ENCODE measurements at regions not wholly inside any gene's neighbourhood (a gene's known extent, or its start where the extent isn't known, plus 50 kb on each side); places are given as distances from the start of the nearest gene placed in this dataset.
A peak's percentile ranks its signal among the peaks of the same experiment; 100 is the strongest.
"Not testable (repeated sequence)": the region's sequence is repeated elsewhere in the genome, so short reads cannot be mapped to it uniquely, and the experiment has no call there.

DNA sequence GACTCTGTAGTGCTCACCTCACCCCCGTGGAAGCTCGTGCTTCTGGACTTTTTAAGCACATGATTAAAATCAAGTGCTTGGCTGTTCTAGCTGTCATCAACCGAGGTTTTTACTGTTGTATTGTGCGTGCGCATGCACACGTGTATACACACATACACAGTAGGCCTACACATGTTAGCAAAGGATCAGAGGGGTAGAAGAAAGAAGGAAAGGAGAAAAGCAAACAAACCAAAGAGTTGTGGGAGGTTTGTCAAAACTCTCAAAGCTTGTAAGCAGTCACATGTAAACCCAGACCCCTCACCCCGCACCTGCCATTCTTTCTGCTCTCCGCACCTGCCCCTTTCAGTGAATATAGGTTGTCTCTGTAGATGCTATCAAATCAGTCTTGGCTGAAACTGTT, 311.8 kb downstream of the HS3ST1 start:
- no peak for DNase-seq

DNA sequence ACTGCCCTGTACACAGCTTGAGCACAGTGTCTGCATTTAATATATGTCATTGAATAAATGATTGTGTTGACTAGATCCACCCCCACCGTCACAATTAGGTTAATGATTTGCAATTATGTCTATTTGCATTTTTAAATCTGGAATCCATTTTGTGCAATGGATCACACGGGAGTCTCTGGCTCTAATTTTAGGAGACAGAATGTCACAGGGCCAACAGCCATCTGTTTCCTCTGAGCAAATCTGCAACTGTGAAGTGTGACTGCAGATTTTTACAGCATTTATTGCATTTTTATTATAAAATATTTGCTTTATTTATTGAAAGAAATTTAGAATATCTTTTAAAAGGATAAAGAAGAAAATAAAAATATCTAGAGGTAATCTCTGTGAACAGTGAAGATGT, 316.8 kb downstream of the HS3ST1 start:
- DNase-seq, result no peak

DNA sequence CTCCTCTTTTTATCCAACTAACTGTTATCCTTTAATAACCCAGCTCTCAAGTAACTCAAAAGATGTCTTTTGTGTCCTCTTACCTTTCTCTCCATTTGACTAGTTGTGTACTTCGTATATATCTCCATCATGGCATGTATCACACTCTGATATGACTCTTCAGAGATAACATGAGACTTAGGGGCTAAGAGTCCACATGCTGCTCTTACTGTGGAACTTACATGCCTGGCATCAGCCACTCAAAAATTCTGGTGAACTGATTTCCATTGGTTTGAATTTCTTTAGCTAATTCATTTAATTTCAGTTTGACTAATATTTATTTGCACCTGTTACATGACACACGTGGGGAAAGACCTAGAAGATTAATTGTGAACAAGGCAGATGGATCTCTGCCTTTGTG, 317.3 kb downstream of the HS3ST1 start:
- DNase-seq, result no peak

DNA sequence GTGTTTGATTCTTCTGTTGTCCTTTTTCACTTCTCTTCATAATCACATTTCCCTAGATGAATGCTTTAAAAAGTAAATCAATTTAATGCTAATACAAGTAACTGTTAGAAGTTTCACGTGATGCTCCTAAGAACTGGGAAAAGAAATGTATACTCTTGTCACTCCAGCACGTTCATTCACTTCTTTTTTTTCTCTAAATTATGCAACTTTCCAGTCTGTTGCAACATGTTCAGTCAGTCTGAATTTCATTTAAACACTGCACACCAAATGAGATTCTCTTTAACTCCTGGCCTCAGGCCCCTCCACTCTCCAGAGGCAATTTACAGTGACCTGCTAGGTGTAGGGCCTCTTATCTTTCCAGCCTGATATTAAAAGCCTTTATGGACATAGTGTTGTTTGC, 321.9 kb downstream of the HS3ST1 start:
- peak; percentile 53 for DNase-seq

DNA sequence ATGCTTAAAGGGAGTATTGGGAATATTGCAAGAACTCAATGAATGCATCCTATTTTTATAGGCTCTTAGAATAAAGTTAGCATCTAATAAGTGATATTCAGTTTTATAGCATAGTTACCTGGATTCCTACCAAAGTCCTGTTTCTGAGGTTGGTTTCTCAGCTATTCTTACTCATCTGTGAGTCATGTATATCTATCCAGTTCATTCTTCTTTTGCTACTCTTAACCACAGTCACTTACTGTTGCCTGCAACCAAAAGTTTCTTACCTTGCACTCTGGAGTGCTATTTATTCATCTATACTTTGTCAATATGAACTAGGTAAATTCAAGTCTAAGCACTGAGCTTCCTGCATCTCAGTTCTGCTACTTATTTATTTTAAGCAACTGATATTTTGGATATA, 322.5 kb downstream of the HS3ST1 start:
- DNase-seq, result peak; percentile 1

DNA sequence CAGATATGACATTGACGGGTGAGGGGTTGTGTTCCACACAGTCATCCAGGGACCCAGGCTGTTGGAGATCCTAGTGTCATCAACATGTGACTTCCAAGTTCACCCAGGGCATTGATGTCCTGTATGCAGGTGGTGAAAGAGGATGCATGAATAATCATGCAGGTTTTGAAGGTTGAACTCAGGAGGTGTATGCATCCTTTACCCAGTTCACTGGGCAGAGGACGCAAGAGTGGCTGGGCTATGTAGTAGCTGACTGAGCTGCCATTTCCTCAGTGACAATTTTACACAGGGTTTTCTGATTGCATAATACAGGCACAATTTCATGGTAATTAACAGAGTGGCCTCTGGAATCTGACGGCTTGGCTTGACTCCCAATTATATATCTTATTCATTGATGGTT, 323.0 kb downstream of the HS3ST1 start:
- no peak for DNase-seq

DNA sequence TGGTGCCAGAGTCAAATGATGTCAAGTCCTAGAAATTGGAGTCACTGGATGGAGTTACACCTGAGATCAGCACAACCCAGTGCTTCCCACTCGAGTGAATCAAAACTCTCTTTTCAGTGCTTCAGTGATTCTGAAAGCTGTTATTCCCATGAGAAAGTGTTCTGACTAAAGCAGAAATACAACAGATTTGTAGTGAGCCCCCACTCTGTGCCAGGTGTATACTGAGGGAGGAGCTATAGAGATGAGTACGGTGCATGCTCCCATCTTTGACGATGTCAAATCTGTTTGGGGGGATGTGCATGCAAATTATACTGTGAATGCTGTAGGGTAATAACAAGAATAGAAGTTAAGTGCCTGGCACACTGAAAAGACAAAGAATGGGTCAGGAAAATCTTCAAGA, 330.2 kb downstream of the HS3ST1 start:
- DNase-seq, result no peak

DNA sequence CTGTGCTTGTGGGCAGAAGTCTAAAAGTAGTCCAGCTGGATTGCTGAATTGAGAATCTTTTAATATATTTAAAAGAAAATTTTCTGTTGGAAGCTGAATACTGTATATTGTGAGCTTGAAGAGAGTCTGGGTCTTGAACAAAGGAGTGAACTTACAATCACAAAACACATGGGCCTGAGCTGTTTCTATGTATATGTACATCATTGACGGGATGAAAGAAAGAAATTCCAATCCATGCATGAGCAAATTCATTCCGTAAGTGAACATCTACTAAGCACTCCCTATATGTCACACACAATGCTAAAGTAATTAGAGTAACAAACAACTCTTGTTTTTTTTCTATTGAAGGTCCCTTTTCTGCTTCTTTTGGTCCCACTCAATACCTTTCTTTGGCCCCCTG, 331.0 kb downstream of the HS3ST1 start:
- DNase-seq, result no peak

DNA sequence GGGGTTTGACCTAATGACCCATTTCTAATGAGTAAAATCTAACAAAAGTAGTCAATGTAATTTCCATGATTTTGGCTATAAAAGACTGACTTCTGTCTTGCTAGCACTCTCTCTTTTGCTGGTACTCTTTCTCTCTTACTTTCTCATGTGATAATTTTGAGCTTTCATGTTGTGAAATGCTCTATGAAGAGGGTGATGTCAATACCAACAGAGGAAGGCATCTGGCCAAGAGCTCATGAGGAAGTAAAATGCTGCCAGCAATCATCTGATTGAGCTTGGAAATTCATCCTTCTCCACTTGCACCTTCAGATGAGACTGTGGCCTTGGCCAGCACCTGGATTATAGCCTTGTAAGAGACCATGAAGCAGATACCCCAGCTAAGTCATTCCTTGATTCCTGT, 347.7 kb downstream of the HS3ST1 start:
- DNase-seq, result peak; percentile 62

DNA sequence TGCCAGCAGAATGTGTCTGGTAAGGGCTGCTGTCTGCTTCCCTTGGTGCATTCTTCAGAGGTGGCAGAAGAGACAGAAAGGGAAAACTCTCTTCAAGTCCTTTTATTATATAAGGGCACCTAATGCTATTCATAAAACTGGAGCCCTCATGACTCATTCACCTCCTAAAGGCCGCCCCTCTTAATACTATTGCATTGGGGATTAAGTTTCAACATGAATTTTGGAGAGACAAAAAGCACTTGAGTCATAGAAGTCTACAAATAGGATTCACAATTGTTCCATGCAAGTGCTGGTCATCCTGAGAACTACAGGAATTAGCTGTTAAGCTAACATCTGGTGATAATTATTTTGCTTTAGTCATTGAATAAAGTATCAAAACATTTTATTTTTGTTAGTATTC, 349.5 kb downstream of the HS3ST1 start:
- no peak for DNase-seq

DNA sequence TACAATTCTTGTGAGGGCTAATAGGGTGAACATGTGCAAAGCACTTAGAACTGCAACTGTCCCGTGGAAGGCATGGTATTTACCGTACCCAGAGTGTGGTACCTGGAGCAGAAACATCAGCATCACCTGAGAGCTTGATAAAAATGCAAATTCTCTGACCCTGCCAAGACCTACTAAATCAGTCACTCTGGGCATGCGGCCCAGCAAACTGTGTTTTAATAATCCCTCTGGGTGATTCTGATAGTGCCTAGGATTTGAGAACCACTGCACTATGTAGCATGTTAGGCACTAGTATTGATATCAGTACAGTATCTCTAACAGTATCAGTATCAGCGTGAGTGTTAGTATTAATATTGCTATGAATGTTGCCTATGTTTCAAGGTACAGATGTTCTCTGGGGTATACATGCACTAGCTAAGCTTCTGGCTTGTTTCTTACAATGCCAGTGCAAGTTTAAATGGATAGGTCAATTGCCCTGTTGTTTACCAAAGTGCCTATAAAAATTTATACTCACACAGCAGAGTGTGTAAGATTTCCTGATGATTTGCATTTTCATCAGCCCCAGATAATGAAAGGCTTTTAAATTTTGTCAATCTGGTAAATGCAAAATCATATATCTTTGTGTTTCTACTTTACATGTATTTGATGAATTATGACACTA, 354.0 kb downstream of the HS3ST1 start:
- DNase-seq, result no peak

DNA sequence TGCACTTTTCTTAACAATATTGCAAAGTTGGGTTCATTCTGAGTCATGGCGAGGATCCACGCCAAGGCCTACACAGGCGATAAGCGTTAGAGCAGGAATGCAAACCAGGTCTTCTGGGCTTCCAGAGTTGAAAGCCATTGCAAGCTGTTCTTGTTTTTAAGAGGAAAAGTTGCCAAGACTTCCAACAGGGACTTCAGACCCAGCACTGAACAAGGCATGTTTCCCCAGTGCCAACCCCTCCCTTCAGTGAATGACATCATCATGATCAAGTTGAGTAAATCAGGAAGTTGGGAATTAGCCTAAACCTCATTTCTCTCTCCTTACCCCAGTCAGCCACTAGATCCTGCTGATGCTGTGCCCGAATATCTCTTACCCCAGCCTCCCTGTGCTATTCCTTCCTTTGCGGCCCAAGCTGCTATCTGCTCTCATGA, 355.1 kb downstream of the HS3ST1 start:
- peak; percentile 25 for DNase-seq

DNA sequence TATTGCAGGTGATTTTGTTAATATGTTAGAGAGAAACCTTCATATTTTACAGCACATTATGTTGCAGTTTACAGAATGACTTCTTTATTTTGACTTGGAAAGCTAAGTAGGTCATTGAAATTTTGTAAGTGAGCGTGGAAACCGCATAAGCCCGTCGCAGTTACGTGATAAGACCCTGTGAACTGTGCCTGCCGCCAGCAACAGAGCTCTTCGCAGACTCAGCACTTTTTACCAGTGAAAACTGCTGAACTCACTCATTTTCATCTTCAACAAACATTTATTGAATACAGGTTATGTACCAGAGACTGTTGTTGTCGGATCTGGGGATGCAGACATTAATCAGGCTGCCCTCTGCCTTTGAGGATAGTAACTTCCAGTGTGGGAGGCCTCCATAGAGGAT, 355.7 kb downstream of the HS3ST1 start:
- no peak for DNase-seq

DNA sequence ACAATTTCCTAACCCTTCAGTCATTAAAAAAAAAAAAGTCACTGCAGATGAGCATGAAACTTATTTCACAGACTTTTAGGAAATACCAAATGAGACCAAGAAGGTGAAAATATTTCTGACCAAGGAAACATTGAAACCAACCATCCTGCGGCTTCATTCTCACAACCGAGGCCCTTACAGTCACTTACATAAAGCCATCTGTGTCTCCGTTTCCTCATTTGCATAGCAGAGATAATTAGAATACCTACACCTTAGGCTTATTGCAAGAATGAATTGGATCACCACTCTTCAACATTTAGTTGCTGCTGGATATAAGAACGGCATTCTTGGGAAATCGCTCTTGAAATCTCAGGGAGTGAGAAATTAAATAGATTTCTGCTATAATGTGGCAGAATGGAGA, 356.2 kb downstream of the HS3ST1 start:
- DNase-seq, result no peak

DNA sequence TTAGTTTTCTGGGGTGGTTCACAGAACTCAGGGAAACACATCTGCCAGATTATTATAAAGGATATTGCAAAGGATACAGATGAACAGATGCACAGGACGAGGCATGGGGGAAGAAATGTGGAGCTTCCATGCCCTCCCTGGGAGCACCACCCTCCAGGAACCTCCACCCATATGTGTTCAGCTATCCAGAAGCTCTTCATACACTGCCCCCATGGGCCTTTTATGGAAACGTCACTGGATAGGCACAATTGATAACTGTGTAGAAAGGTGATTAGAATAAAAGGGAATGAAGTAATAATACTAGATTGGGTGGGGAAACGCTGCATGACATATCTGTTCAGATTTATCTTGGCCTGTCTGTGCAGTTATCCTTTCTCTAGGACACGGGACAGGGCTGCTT, 357.9 kb downstream of the HS3ST1 start:
- DNase-seq, result no peak

DNA sequence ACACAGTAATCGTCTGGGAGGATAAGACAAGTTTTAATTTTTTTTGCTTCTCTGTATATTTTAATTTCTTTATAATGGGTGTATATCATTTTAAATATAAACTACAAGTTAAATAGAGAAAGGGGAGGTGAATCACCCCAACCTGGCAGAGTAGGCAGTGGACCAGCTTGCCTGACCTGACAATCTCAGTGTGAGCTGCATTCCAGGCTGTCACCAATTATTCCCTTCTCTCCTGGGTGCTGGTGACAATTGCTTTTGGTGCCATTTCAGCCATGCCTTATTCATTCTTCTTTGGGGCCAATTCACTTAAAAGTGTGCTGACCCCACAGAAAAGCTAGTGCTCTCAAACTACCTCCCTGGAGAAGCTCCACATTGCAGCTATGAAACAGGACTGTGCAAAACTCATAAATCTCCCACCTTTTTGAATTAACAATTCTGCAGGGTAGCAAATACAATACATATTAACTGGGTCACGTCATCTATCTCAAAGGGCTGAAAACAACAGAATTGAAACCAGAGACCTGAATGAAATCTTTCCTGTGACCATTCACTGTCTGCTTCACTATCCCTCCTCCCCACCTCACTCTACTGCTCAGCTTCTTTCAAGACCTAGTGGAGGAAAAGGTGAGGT, 359.0 kb downstream of the HS3ST1 start:
- DNase-seq, result no peak

DNA sequence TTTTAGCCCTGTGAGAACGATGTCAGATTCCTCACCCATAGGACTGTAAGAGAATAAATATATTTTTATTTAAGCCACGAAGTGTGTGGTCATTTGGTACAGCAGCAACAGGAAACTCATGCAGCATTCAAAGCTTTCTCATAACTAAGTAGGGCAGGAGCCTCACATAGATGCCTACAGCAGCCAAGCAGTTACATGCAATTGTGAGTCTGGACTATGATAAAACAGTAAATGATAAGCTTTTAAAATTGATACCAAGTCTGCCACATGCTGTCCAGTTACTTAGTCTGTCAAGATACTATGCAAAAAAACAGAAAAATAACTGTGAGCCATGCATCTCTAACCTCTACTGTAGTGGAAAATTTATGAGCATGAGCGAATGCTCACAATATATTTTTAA, 359.6 kb downstream of the HS3ST1 start:
- DNase-seq, result no peak

DNA sequence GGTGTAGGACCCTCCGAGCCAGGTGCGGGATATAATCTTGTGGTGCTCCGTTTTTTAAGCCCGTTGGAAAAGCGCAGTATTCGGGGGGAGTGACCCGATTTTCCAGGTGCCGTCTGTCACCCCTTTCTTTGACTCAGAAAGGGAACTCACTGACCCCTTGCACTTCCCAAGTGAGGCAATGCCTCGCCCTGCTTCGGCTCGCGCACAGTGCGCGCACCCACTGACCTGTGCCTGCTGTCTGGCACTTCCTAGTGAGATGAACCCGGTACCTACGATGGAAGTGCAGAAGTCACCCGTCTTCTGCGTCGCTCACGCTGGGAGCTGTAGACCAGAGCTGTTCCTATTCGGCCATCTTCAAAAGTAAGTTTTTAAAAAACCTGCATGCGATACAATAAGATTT, 362.1 kb downstream of the HS3ST1 start:
- DNase-seq, result not testable (repeated sequence)

DNA sequence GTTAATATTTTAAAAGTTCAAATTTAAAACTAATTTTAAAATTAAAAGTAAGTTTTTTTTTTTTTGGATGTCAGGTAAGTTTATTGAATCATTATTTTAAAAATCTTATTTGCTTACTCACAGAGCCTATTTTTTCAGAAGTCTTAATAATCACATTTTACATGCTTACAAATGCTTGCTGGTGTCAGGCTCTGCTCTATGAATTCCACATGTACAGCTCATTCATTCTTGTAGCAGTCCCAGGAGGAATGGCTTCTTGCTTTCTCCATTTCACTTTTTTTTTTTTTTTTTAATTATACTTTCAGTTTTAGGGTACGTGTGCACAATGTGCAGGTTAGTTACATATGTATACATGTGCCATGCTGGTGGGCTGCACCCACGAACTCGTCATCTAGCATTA, 368.1 kb downstream of the HS3ST1 start:
- DNase-seq, result not testable (repeated sequence)

DNA sequence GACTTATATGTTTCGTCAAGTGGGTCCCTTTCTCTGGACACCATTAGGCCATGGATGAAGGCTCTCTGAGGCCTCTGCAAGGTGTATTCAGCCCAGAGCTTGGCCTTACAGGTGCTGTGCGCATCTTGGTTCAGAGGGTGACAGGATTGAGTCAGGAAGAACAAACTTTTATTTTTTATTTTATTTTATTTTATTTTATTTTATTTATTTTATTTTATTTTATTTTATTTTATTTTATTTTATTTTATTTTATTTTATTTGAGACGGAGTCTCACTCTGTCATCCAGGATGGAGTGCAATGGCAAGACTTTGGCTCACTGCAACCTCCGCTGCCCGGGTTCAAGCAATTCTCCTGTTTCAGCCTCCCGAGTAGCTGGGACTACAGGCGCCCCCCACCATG, 370.4 kb upstream of the CLNK start:
- DNase-seq, result not testable (repeated sequence)

DNA sequence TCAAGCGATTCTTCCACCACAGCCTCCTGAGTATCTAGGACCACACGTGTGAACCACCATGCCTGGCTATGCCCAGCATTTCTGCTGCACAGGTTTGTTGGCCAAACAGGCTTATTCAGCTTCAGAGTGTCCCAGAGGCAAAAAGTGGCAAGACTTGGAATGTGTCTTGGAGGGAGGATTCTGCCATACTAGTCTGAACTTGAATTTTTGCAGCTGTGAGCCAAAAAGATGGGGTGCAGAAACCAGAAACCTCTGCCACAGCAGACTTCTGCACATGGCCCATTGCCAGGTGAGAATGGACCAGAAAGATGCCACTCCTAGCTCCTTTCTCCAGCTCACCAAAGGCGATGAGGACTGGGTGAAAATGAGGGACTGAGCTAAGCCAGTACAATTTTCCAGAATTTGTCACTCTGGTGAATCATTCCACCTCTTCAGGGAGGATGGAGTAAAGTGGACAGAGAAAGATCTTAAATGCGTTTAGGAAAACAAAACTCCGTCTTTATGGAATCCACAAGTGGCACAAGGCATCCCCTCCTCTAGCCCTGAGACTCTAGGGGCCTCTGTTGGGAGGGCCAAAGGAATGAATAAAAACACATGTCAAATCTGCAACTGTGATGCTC, 369.1 kb upstream of the CLNK start:
- DNase-seq, result no peak

DNA sequence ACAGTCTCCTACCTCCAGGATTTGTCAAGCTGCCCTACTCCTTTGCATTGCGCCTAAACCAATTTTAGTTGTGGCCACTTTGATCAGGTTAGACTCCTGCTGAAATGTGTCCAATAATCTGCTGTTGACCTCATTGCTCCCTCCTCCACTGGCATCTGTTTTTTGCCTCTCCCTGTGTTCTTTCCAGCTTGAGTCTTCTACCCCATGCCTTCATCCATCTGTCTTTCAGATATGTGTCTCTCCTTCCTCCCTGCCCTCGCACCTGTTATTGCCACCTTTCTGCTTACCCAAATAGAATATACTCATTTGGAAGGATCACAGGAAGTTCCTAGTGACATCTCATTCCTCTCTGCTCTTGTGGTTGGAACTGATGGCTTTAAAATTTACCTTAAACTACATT, 366.6 kb upstream of the CLNK start:
- DNase-seq, result no peak

DNA sequence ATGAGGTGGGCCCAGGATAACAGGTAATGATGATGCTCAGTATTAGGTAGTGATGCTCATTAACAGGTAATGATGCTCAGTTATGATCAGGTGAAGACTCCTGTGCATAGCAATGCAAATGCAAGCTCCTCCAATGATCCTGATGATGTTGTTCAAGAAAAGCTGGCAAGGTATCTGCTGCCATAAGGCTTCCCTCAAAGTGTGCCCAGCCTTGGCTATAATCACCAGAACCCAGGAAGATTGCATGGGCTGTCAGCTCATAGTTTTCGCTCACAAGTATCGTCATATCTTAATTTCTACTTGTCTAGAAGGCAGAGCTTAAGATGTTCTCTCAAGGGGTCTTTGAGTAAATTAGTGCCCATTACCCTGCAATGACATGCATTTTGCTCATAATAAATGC, 366.2 kb upstream of the CLNK start:
- no peak for DNase-seq

DNA sequence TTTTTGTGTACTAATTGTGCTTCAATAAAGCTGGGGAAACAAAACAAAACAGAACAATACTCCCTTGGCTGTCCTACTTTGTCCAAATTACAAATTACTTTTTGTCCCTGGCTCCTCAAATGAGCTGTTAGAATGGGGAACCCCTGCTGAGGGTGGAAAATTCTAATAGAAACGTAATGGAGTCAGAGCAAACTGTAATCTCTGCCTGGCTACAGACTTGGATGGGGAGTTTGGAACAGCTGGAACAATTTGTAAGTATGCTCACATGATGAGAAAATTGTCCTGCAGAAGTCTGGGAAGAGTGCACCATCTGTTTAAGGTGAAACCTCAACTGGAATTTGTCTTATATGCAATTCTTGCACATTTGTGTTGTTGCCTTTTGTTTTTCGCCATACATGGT, 364.4 kb upstream of the CLNK start:
- DNase-seq, result no peak

DNA sequence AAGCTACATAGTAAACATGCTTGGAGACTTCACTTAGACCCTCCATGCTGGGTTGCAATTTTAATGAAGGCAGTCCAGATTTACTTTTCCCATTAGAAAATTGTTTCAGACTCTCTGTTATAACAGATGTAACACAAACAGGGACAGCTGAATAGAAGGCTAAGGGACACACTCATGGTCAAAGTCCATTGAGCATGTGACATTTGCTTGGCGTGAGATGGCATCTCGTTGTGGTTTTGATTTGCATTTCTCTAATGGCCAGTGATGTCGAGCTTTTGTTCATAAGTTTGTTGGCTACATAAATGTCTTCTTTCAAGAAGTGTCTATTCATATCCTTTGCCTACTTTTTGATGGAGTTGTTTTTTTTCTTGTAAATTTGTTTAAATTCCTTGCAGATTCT, 358.2 kb upstream of the CLNK start:
- no peak for DNase-seq
